ENCODE measurements at regions not wholly inside any gene's neighbourhood (a gene's known extent, or its start where the extent isn't known, plus 50 kb on each side); places are given as distances from the start of the nearest gene placed in this dataset.

DNA sequence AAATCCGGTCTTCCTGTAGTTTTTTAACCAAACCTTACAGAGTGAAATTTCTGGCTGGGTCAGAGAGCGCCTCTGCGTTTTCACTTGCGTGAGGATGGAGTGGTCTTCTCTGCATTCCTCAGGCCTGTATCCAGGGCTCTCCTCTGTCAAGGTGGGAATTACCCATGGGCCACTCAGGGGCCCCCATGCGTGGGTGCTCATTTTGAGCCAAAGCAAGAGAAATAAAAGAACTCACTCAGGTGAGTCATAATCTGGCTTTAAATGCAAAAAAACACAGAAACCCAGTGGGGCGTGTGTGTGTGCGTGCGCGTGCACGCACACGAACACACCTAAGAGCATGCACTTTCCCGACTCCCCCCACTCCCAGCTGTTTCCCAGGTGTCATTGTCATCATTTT lies 104.0 kb upstream of the PWP1 start:
- TF ChIP-seq EP300 (IDR thresholded peaks at IDR 0.05; ENCODE audit: borderline replicate concordance) (no peak), USF1 (IDR thresholded peaks at IDR 0.05) (no peak), TEAD4 (IDR thresholded peaks at IDR 0.05) (no peak), REST (IDR thresholded peaks at IDR 0.05; ENCODE audit: low read depth) (no peak), NFIC (IDR thresholded peaks at IDR 0.05) (no peak), YY1 (IDR thresholded peaks at IDR 0.05; ENCODE audit: low read depth) (no peak), CEBPB (IDR thresholded peaks at IDR 0.05) (no peak)
- TF ChIP-seq, protein P1, sequence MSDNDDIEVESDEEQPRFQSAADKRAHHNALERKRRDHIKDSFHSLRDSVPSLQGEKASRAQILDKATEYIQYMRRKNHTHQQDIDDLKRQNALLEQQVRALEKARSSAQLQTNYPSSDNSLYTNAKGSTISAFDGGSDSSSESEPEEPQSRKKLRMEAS (IDR thresholded peaks at IDR 0.05), result no peak

DNA sequence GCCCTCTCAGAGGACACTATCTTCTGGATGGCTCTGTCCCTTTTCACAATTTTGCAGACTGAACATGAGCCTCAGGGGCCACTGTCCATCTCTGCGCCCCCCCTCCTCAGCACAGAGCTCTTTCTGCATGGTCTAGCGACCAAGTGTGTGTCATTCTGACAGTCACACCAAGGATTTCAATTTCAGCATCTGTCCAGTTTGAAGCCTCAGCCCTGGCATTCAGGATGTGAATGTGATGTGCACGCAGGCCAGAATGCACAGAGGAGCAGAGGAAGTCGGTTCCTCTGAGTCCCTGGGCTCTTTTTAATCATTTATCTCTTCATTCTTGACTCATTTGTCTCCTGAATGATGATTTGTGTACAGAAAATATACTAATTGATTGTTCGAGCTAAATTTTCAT lies 102.0 kb upstream of the PWP1 start:
- no peak for TF ChIP-seq CEBPB (IDR thresholded peaks at IDR 0.05)
- no peak for TF ChIP-seq FOXM1 (IDR thresholded peaks at IDR 0.05; ENCODE audit: borderline replicate concordance, low read depth)
- no peak for TF ChIP-seq NFIC (IDR thresholded peaks at IDR 0.05)
- TF ChIP-seq, protein P1 (IDR thresholded peaks at IDR 0.05), result no peak
- no peak for TF ChIP-seq CREB1 (IDR thresholded peaks at IDR 0.05; ENCODE audit: low read depth)
- no peak for TF ChIP-seq RAD21 (IDR thresholded peaks at IDR 0.05; ENCODE audit: low read depth)
- no peak for TF ChIP-seq REST (IDR thresholded peaks at IDR 0.05; ENCODE audit: low read depth)
- TF ChIP-seq EGR1 (IDR thresholded peaks at IDR 0.05), result no peak
- no peak for TF ChIP-seq EP300 (IDR thresholded peaks at IDR 0.05; ENCODE audit: borderline replicate concordance)
- no peak for TF ChIP-seq TEAD4 (IDR thresholded peaks at IDR 0.05)
- no peak for TF ChIP-seq ZBTB7A (IDR thresholded peaks at IDR 0.05; ENCODE audit: low read depth)
- TF ChIP-seq USF1 (IDR thresholded peaks at IDR 0.05), result no peak
- TF ChIP-seq TAF1 (IDR thresholded peaks at IDR 0.05; ENCODE audit: low read depth), result no peak
- TF ChIP-seq TCF12 (IDR thresholded peaks at IDR 0.05; ENCODE audit: low read depth), result no peak
- TF ChIP-seq YY1 (IDR thresholded peaks at IDR 0.05; ENCODE audit: low read depth), result no peak

DNA sequence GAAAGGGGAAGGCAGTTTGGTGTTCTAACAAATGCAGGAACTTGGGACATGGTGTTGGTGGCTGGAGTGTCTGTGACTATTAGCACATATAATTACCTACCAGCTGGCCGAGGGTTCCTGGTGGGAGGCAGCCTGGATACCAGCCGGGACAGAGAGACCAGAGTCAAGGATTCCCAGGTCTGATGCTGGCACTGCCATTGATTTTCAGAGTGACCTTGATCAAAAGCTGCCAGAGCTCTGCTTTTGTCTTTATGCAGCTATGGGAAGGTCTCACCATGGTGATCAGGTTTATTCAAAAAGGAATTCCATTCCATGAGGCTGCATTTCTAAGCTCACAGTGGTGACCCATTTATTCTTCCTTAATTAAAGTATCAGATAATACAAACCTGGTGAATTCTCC lies 101.0 kb upstream of the PWP1 start:
- TF ChIP-seq FOXM1 (IDR thresholded peaks at IDR 0.05; ENCODE audit: borderline replicate concordance, low read depth) (no peak), ZBTB7A (IDR thresholded peaks at IDR 0.05; ENCODE audit: low read depth) (no peak), CREB1 (IDR thresholded peaks at IDR 0.05; ENCODE audit: low read depth) (no peak), CEBPB (IDR thresholded peaks at IDR 0.05) (no peak), RAD21 (IDR thresholded peaks at IDR 0.05; ENCODE audit: low read depth) (no peak), EGR1 (IDR thresholded peaks at IDR 0.05) (no peak), USF1 (IDR thresholded peaks at IDR 0.05) (no peak)
- TF ChIP-seq, protein P1 (IDR thresholded peaks at IDR 0.05), result no peak

DNA sequence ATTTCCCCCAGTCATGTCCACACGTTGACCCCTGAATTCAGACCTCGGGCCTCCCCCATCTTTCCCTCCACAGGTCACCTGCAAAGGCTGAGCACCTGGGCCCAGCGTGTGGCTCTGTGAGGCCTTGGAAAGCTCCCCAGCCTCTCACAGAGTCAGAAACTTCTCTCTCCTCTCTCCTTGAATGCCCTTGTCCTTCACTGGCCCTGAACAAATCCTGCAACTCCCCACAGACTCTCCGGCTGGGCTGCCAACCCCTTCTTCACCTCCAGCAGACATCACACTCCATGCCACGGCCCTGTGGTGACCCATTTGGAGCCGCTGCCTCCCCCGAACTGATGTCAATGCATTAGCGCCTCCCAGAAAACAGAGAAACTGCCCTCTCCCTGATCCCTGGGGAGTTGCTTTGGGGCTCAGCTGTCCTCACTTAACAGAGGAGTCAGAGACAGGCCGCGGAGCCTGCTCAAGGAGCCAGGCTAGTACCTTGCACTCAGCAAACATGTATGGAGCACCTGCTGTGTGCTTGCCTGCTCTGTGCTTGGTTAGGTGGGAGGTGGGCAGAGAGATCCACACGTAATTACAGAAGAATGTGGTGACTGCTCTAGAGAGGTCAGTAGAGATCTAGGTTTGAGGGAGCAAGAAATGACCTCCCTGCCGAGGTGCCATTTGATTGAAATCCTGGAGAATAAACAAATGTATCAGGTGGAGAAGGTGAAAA lies 99.2 kb upstream of the PWP1 start:
- TF ChIP-seq USF1 (IDR thresholded peaks at IDR 0.05) (no peak), CREB1 (IDR thresholded peaks at IDR 0.05; ENCODE audit: low read depth) (no peak), REST (IDR thresholded peaks at IDR 0.05; ENCODE audit: low read depth) (no peak), FOXM1 (IDR thresholded peaks at IDR 0.05; ENCODE audit: borderline replicate concordance, low read depth) (no peak), NFIC (IDR thresholded peaks at IDR 0.05) (no peak), CEBPB (IDR thresholded peaks at IDR 0.05) (no peak), RAD21 (IDR thresholded peaks at IDR 0.05; ENCODE audit: low read depth) (no peak), ZBTB7A (IDR thresholded peaks at IDR 0.05; ENCODE audit: low read depth) (no peak), YY1 (IDR thresholded peaks at IDR 0.05; ENCODE audit: low read depth) (no peak), TEAD4 (IDR thresholded peaks at IDR 0.05) (no peak), EGR1 (IDR thresholded peaks at IDR 0.05) (no peak), EP300 (IDR thresholded peaks at IDR 0.05; ENCODE audit: borderline replicate concordance) (no peak), TCF12 (IDR thresholded peaks at IDR 0.05; ENCODE audit: low read depth) (no peak), TAF1 (IDR thresholded peaks at IDR 0.05; ENCODE audit: low read depth) (no peak)
- TF ChIP-seq, protein P1 (IDR thresholded peaks at IDR 0.05), result no peak

All from Ishikawa (cell line).